NCI-H2029 treated with DMSO at 0.1 percent for 48 hours (cell line): ENCODE measurements at regions not wholly inside any gene's neighbourhood (a gene's known extent, or its start where the extent isn't known, plus 50 kb on each side); places are given as distances from the start of the nearest gene placed in this dataset.

Experiments used
- DNase-seq: peaks from one replicate; lab custom pipeline; 2025; lab: John Stamatoyannopoulos, UW

GRCh38 chr10:3235996-3236510, 63.5 kb upstream of the PITRM1 start:
- DNase-seq: no peak

- DNase-seq: no peak
Measured at GRCh38 chr10:3235395-3235794, 62.8 kb upstream of the PITRM1 start.

GRCh38 chr10:3233486-3233990, 61.0 kb upstream of the PITRM1 start:
- DNase-seq: no peak

- no peak for DNase-seq
Measured at GRCh38 chr10:3231951-3232730, 59.6 kb upstream of the PITRM1 start.

GRCh38 chr10:3229815-3230214, 57.2 kb upstream of the PITRM1 start:
- DNase-seq: no peak

GRCh38 chr10:3228629-3228945, 56.0 kb upstream of the PITRM1 start:
- DNase-seq: no peak

- DNase-seq: no peak
Measured at GRCh38 chr10:3226960-3227744, 54.6 kb upstream of the PITRM1 start.

- DNase-seq: no peak
Measured at GRCh38 chr10:3225561-3225960, 53.0 kb upstream of the PITRM1 start.

GRCh38 chr10:3224241-3224640, 51.7 kb upstream of the PITRM1 start:
- no peak for DNase-seq

GRCh38 chr10:3222626-3223025, 50.0 kb upstream of the PITRM1 start:
- DNase-seq: no peak
